NB4 (cell line): ENCODE measurements at regions not wholly inside any gene's neighbourhood (a gene's known extent, or its start where the extent isn't known, plus 50 kb on each side); places are given as distances from the start of the nearest gene placed in this dataset.

Experiments used
- POLR2A ChIP-seq: IDR thresholded peaks from 2 replicates; pipeline ENCODE4 v1.6.1; 2011; ENCODE audit warnings: mild to moderate bottlenecking; ENCODE audit not compliant: insufficient read length; ENCODE audit errors: extremely low read depth
- TF ChIP-seq, protein P1 (sequence below): IDR thresholded peaks from one replicate; pipeline ENCODE4 v1.5.1; 2012; ENCODE audit warnings: low read depth, low read length
- TF ChIP-seq, protein P2 (sequence below): IDR thresholded peaks from 2 replicates; pipeline ENCODE4 v1.6.1; 2011; ENCODE audit warnings: low read depth, low read length

DNA sequence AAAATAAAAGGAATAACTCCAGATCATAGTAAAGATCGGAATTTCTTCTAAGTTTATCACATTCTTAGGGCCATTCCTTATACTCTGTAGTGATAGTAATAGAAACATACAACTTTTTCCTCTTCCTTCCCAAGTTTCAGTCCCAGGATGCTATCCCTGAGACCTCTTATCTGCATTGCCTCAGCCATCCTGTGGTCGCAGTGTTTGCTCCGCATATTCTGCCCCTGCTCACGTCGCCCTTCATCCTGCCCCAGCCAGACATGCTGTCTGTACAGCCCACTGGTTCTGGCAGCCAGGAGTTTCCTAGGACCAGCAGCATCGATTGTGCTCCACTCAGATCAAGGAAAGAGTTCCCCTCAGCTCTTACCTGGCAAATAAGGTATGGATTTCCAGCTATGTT, 132.7 kb upstream of the ERCC6L2 start:
- TF ChIP-seq, protein P1, sequence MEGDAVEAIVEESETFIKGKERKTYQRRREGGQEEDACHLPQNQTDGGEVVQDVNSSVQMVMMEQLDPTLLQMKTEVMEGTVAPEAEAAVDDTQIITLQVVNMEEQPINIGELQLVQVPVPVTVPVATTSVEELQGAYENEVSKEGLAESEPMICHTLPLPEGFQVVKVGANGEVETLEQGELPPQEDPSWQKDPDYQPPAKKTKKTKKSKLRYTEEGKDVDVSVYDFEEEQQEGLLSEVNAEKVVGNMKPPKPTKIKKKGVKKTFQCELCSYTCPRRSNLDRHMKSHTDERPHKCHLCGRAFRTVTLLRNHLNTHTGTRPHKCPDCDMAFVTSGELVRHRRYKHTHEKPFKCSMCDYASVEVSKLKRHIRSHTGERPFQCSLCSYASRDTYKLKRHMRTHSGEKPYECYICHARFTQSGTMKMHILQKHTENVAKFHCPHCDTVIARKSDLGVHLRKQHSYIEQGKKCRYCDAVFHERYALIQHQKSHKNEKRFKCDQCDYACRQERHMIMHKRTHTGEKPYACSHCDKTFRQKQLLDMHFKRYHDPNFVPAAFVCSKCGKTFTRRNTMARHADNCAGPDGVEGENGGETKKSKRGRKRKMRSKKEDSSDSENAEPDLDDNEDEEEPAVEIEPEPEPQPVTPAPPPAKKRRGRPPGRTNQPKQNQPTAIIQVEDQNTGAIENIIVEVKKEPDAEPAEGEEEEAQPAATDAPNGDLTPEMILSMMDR, result no peak
- TF ChIP-seq, protein P2, sequence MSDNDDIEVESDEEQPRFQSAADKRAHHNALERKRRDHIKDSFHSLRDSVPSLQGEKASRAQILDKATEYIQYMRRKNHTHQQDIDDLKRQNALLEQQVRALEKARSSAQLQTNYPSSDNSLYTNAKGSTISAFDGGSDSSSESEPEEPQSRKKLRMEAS, result no peak
- no peak for TF ChIP-seq POLR2A
